SK-MEL-5 (cell line): ENCODE measurements at regions not wholly inside any gene's neighbourhood (a gene's known extent, or its start where the extent isn't known, plus 50 kb on each side); places are given as distances from the start of the nearest gene placed in this dataset.

Source experiments
- DNase-seq: peaks from one replicate; pipeline ENCODE4 v3.0.0-alpha.2; 2016; ENCODE audit warnings: low read depth, low spot score
- in situ Hi-C: cut with HindIII; loops from 2 replicates; pipeline ENCODE4 v1.10.0; 2016; ENCODE audit warnings: low sequenced_read_pairs, high pct_unique_total_duplicates, low pct_unique_long_range_greater_than_20kb

DNA sequence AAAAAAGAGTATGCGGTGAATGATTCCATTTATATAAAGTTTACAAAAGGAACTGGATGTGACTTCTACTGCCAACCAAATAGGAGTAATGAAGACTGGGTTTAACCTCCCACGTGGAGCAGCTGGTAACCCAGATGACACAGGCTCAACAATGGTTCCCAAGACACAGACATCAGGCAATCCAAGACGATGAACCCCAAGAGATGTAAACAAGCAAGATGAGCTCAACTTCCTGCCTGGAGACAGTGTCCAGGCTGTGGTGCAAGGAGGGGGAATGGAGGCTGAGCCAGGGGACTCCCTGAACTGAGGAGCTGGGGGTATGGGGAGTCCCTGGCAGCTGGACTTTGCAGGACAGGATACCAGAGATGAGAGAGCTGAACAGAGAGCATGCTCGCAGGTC, 104.7 kb downstream of the LITAF start:
- in situ Hi-C loops, result no loop called here
- no peak for DNase-seq

DNA sequence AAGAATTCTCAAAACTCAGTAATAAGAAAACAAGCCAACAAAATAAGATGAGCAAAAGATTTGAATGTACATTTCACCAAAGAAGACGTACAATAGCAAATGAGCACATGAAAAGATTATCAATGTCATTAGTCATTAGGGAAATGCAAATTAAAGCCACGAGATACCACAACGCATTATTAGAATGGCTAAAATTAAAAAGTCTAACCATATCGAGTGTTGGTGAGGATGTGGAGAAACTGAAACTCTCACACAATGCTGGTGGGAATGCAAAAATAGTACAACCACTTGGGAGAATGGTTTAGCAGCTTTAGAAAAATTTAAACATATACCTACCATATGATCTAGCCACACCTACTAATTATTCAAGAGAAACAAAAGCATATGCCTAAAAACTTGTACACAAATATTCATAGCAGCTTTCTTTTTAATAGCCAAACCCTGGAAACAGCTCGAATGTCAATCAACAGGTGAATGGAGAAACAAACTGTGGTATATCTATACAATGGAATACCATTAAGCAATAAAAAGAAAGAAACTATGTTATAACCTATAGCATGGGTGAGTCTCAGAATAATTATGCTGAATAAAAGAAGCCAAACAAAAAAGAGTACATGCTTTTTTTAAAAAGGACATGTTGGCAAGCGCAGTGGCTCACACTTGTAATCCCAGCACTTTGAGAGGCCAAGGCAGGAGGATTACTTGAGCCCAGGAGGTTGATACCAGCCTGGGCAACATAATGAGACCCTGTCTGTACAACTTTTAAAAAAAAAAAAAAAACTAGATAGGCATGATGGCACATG, 103.6 kb downstream of the LITAF start:
- in situ Hi-C loops, result no loop called here
- DNase-seq, result no peak

DNA sequence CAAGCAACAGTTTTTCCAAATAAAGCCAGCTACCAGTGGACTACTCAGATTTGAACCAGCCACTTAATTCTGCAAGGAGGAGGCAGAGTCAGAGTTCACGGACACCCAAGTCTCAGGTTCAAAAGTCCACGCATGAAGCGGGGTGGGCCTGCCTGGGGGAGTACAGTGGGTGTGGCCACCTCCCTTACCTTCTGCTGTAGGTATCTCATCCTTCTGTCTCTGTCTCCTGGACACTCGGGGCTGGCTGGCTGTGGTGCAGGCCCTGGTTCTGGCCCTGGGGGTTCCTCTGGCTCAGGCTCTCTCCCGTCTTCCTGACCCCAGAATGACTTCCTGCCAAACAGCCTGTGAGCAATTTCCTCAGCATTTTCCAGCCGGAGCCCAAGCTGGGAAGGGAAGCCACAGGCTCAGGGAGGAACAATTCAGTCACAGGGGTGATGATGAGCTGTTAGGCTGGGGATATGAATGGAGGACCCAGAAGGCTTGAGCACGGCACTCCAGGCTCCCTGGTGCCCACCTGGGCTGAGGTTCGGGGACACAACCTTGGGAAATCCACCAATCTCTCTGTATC, 101.9 kb downstream of the LITAF start:
- no peak for DNase-seq
- in situ Hi-C loops, result no loop called here

DNA sequence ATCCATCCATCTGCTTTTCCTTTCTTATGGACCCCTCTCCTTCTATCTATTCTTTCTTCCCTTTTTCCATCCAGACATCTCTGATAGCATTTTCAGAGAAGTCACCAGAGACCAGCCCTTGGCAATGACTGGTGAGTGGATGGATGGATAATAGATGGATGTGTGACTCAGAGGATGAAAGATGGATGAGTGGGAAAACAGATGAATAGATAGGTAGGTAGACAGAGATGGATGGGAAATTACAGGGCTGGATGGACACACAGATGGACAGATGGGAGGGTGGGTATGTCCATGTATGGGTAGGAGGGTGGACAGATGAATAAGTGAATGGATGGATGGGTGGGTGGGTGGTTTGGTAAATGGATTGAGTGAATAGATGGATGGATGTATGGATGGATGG, 101.0 kb downstream of the LITAF start:
- in situ Hi-C loops, result no loop called here
- DNase-seq, result no peak

DNA sequence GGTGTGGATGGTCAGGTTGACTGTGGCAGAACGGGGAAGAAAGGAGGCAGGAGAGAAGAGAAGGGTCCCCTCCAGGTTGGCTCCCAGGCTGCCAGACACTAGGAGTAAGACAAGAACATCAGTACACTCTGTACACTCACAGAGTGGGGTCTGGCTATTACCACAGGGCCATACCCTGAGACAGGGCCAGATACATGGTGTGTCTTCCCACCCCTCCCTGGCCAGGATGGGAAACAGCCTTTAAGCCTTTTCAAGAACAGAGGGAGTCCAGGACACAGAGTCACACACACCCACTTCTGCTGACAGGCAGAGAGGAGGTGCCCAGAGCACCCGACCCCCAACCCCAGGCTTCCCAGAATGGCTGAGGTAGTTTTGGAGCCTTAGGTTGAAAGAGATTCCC, 99.4 kb downstream of the LITAF start:
- DNase-seq, result no peak
- in situ Hi-C loops, result no loop called here

DNA sequence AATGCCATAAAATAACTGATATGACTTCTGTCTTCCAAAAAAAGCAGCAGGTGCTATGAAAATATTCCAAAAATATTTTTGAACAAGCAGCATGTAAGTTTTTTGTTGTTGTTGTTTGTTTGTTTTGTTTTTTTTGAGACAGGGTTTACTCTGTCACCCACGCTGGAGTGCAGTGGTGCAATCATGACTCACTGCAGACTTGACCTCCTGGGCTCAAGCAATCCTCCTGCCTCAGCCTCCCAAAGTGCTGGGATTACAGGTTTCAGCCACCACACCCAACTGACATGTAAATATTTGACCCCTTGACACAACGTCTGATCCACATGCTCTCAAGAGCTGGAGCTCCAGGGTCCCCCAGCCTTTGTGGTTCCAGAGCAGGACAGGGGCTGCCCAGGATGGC, 98.4 kb downstream of the LITAF start:
- DNase-seq, result no peak
- in situ Hi-C loops, result no loop called here

DNA sequence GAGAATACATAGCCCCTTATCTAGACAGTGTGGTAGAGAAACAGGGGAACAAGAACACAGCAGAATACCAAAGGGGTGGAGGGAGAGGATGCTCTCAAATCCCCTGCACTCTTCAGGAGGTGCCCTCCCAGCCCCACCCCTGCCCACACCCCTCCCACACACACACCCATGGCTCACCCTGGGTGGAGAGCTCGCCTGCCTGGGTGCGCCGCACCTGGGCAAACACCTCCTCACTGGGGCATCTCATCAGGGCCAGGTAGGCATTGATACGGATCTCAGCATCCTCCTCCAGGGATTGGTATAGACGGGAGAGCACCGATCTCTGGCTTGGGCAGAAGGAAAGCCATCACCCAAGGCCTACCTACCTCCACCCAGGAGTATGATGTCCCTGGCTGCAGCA, 95.2 kb downstream of the LITAF start:
- in situ Hi-C loops, result no loop called here
- no peak for DNase-seq

DNA sequence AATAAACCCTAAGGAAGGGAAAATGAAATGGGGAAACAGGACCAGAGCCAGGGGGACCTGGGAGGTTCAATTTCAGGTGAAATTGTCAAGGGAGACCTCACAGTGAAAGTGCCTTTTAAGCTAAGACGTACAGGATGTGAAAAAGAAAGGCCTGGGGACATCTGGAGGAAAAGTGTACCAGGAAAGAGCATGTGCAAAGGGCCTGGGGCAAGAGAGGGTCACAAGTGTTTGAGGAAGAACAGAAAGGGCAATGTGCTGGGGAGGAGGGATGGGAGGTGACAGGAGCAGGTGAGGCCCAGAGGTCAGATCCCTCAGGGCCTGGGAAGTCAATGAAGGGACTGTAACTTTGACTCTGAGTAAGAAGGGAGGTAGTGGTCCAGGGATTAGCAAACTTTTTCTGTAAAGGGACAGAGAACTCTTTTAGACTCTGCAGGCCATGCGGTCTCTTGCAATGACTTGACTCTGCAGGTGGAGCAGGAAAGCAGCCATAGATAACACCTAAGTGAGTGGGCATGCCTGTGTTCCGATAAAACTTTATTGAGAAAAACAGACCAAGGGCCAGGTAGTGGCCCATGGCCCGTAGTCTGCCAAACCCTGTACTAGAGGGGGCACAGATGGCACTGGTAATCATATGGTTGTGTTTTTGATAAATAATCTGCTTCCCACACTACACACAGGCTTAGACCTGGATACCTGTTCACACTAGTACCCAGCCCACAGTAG, 93.8 kb downstream of the LITAF start:
- DNase-seq, result no peak
- in situ Hi-C loops, result no loop called here

DNA sequence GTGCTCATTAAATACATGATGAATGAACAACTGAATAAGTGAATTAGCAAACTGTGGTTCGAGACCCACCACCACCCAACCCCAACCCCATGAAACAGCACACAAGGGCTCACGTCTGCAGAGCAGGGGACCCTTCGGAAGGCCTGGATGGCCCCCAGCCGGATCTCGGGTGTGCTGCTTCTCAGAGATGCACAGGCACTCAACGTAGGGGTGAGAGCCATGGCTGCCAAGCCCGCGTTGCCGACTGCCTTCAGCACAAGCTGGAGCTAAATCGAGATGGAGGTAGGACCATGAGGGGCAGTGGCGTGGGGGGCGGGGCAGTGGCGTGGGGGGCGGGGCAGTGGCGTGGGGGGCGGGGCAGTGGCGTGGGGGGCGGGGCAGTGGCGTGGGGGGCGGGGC, 93.2 kb downstream of the LITAF start:
- DNase-seq, result no peak
- in situ Hi-C loops, result no loop called here

DNA sequence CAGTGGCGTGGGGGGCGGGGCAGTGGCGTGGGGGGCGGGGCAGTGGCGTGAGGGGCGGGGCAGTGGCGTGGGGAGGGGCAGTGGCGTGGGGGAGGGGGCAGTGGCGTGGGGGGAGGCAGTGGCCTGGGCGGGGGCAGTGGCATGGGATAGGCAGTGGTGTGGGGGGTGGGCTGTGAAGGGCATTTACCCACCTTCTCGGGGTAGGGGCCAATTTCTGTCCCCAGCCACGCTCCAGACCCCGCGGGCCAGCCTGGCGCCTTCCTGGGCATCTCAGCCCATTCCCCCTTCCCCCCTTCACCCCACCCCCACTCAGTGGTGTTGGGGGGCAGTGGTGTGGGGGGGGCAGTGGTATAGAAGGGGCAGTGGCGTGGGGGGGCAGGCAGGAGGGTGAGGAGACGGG, 92.7 kb downstream of the LITAF start:
- in situ Hi-C loops, result no loop called here
- DNase-seq, result no peak

DNA sequence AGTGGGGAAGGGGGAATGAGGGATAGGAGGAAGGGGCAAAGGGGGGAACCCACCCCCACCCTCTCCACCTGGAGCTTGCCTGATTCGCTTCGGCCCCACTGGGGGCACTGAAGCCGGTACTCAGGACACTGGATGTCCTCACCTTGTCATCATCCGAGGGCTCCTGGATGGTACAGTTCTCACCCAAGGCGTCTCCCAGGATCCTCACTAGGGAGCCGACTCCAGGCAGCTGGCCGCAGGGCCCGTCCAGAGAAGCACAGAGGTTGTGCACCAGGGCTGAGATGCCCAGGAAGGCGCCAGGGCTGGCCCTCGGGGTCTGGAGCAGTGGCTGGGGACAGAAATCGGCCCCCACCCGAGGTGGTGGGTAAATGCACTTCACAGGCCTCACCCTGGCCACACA, 92.3 kb downstream of the LITAF start:
- in situ Hi-C loops, result no loop called here
- no peak for DNase-seq

DNA sequence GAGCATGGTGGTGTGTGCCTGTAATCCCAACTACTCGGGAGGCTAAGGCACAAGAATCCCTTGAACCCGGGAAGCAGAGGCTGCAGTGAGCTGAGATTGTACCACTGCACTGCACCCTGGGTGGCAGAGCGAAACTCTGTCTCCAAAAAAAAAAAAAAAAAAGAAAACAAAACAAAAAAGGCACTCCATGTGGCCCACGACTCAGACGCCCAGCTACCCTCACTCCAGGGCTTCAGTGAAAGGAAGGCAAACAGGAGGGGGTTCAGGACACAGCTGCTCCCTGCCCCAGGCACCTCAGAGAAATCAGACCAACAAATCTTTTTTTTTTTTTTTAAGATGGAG, 91.7 kb downstream of the LITAF start:
- DNase-seq, result no peak
- in situ Hi-C loops, result no loop called here
